Stimulated activated CD4-positive, alpha-beta T cell treated with anti-CD3 and anti-CD28 coated beads, Interleukin-4, amount 100 ng/mL, for 1 hour (primary cell): ENCODE measurements at regions not wholly inside any gene's neighbourhood (a gene's known extent, or its start where the extent isn't known, plus 50 kb on each side); places are given as distances from the start of the nearest gene placed in this dataset.

Source experiments
- DNase-seq: peaks from one replicate; pipeline ENCODE4 v3.0.0-alpha.2; 2020

DNA sequence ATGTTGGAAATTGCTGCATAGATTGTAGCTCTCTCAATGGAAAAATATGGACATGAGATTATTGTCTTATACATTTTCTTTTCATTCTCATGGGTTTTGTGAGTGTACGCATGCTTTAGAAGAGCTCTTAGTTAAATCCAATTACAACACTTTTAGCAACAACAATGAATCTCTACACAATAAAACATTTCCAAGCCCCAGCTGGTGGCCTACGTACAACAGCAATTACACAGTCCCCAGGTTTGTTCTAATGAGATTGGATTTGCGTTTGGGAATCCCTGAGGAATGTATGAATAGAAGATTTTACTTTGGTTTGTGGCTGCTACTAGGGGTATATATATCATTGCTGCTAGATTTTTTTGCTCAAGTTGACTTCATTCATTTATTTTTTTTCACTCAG is 98.6 kb downstream of the FHDC1 start:
- no peak for DNase-seq

DNA sequence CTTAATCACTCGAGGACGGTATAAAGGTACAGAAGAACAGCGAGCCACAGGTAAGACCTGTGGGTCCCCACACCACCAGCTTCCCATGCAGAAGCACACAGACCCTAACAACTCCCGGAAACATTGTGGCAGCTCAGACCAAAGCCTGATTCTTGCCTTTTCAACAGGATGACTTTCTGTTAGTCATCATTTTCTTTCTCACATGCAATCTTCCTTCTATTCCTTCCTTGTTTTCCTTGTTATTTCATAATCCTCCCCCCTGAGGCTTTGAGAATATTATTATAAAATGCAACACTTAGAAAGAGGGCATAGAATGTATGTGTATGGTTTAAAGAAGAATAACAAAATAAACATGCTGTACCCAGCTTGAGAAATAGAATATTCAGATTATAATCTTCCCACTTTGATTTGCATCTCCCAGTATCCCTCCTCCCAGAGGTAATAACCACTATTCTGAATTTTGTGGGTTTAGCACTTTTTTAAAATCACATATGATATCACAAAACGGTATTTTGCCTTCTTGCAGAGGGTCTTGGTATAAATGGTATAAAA is 100.9 kb downstream of the FHDC1 start:
- DNase-seq = no peak

DNA sequence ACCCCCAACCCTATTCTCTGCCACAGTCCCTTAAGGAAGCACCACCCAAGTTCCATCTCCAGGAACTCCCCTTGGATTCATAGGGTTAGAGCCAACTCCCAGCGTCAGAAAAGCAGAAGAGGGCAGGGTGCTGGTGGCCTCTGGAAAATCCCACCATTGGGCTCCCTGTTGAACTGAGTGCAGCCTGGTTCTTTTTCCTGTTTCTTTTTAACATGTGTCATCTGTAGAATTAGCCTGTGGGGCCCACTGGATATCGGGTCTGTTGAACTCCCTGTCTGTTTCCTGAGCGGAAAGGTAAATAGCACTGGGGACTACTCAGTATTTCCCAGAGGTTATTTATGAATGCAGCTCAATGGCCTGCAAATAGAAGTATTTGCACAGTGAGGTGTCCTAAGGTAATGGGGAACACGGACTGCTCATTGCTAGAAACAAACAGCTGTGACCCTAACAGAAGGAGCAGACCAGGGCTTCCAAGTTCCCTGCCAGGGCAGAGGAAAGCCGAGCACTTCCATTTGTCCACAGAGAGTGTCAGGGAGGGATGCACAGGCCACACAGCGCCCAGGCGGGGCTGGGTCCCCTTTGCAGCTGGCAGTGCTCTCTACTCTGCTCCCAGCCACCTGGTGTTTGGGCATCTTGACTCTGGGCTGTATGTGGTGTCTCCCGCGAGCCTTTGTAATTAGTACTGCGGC is 102.6 kb downstream of the FHDC1 start:
- no peak for DNase-seq

DNA sequence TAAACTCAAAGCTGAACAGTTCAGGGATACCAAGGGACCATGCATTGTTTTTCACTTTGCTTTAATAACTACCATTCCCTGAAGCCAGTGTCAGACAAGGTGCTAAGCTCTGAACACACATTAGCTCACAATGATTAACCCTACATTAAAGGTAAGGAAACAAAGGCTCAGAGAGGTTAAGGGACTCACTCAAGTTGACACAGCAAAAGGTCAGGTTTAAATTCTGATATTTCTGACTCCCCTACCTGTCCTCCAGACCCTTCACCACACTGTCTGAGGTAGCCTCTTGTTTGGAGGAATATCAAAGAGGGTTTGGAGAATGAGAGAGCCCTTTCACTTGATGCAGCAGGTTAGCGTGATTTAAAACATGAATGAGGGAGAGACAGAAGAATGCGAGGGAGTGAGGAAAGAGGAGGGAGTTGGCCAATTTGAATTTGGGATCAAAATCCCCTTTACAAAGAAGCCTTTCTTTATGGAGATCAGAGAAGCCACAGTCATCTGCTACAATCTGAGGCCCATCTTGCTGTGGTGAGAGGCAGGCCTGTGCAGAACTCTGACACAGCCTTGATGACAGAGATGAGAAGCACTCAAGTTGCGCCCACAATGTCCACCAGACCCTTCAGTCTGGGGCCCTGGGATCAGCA is 103.5 kb downstream of the FHDC1 start:
- no peak for DNase-seq

DNA sequence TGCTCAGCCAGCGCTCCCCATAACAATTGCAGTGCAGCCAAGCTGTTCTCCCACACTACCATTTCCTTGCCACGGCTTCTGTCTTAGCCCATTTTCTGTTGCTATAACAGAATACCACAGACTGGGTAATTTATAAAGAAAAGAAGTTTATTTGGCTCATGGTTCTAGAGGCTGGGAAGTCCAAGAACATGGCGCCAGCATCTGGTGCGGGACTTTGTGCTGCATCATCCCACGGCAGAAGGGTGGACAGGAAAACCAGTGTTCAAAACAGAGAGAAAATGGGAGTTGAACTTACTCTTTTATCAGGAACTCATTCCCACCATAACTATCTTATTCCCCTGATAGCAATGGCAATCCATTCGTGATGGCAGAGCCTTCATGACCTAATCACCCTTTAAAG is 104.6 kb downstream of the FHDC1 start:
- DNase-seq = no peak

DNA sequence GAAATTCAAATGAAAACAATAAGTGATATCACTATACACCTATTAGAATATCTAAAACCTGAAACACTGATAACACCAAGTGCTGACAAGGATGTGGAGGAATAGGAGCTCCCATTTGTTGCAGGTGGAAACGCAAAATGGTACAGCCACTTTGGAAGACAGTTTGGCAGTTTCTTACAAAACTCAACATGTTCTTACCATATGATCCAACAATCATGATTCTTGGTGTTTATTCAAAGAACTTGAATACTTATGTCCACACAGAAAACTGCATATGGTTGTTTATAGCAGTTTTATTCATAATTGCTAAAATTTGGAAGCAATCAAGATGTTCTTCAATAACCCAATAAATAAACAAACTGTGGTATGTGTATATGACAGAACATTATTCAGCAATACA is 107.9 kb downstream of the FHDC1 start:
- DNase-seq = no peak

DNA sequence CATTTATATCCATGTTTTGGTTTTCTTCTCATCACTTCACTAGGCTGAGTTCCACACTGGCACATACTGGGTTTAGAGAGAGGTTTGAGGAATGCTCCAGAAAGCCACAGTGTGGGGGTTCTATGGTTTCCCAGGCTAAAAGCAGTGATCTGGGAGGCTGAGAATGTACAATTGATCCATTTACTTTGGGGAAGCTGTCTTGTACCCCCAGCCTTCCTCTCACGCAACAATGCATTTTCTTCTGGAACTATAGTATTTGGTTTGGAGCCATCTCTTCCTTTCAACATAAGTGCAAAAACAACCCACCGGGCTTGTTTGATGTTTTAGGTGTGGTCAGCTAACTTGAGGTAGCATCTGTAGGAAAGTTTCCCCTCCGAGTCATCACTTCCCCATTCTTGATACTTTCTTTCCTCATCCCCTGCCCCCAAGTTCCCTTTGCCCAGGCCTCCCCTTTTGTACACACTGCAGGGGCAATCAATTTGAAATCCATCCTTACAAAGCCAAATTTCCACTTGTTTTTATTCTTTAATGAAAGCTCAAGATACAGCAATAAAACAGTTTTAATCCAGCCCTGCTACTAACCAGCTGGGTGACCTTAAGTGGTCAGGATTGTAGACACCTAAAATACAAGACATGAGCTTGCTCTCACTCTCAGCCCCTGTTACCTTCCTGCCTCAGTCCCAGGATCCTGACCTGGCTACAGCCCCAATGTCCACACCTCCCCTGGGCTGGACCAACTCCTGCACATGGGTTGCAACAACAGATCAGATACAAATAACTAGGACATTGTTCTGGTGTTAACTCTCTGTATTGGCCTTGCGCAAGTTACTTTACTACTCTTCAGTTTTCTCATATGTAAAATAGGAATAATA is 109.2 kb downstream of the FHDC1 start:
- DNase-seq = no peak

DNA sequence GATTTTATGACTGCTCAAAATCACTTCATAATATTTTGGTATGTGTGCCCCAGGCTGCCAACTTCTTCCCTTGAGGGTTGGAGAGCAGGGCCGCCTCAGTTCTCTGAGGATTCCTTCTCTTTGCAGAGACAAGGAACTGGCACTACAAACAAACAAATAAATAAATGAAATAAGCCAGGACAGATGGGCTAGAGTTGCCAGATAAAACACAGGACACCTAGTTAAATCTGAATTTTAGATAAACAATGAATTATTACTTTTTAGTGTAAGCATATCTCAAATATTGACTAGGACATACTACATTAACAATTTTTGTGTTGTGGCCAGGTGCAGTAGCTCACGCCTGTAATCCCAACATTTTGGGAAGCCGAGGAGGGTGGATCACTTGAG is 122.5 kb downstream of the FHDC1 start:
- DNase-seq = no peak

DNA sequence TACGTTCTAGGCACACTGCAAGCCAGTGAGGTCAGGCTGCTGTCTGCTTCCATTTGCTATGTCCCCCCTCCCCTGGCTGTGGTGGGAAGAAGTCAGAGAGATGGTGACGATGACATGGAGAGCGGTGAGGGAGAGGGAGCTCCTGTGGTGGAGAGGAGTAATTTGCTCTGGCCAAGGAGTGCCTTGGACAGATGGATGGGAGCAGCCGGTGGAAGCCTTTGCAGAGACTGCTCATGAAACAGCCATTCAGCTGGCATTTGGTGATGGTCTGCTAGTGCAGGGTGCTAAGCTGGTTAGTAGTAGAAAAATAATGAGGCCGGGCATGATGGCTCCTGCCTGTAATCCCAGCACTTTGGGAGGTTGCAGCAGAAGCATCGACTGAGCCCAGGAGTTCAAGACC is 124.1 kb downstream of the FHDC1 start:
- DNase-seq = no peak

DNA sequence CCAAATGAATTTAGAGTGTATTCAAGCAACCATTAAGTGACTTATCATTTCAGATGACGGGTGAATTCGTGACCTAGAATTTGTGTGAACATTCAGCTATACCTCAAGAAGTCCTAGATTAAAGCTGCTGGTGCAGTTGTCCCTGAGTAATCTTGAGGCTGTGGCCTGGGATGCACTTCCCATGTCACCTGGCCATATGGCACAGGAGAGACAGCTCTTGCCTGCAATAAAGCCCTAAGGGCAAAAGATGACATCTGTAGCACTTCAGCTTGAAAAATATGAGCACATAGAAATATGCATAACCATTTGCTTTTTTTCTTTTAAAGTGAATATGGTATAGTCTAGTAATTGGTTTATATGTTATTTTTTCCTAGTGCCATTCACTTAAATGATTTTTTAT is 125.8 kb downstream of the FHDC1 start:
- no peak for DNase-seq

DNA sequence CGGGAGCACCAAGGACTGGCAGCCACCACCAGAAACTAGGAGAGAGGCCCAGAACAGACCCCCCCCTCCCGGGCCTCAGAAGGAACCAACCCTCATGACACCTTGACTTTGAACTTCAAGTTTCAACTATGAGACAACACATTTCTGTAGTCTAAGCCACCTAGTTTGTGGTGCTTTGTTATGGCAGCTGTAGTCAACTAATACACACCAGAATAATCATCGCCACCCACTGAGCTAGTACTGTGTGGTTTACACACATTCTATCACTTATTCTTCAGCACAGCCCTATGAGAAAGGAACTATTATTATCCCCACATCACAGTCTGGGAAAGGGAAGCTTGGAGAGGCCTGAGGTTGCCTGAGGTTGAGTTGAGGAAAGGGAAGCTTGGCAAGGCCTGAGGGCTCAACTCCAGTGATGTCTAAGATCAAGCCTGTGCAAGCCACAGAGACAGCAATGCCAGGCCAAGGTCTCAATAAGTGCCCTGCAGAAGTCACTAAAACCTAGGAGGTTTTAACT is 126.6 kb downstream of the FHDC1 start:
- DNase-seq = no peak

DNA sequence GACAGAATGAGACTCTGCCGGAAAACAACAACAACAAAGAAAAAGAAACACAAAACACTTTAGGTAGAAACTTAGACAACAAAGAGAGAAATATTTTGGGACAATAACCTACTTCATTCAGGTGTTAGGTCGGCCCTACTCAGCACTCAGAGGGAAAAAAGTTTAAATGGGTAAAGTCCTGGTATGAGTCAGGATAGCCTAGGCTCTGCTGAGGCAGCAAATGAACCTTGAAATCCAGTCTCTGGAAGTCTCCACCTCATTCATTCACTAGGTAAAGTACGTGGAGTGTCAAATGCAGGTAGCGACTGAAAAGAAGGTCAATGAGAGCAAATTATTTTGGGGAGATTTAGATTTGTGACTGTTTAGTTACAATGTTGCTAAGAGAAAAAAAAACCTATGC is 127.4 kb downstream of the FHDC1 start:
- DNase-seq = no peak

DNA sequence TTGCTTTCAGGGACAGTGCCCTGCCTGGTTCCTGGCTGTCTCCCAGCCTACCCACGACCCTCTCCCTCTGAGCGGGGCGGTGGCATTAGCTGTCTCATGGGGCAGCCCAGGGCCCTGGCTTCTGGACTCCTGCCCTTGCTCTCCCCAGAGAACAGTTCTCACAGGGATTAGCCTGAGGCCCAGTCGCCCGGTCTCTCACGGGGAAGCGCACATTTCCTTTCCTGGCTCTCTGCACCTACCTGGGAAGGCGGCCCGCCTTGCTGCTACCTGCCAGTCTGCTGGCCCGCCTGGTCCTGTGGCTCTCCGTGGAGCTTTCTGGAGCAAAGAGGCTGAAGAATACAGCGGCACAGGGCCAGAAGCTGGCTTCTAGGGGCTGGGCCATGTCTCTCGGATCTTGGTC is 128.4 kb downstream of the FHDC1 start:
- DNase-seq = no peak

DNA sequence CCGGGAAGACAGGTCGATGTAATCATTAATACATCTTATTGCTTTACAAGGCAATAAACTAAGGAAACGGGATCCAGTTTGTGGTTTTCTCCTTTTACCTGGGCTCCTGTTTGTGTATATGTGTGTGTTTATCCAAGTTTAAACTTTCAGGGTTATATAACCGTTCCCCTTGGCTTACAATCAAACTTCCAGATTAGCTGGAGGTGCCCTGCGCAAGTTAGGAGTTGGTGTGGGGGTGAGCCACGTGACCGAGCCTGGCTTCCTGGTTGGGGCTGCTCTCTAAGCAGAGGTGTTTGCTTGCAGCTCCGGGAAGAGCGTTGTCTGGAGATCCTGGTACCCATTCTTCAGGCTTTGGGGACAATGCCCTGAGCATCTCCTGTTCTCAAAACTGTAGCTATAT is 129.2 kb downstream of the FHDC1 start:
- DNase-seq = no peak

DNA sequence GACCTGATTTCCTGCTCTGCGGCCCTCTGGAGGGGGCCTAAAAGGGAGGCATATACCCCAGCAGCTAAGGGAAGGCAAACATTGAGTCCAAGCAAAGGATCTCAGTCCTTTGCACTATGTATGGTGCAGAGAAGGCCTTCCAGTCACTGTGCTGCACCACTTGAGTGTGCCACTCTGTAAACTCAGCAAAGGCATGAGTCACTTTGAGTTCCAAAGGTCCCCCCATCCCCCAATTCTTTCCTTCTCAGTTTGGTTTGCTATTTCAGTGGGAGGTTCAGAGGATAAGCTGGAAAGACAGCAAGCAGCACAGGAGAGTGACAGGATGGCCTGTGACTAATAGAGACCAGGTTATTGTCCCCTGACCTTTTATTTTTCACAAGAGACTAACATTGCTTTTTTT is 131.3 kb downstream of the FHDC1 start:
- no peak for DNase-seq

DNA sequence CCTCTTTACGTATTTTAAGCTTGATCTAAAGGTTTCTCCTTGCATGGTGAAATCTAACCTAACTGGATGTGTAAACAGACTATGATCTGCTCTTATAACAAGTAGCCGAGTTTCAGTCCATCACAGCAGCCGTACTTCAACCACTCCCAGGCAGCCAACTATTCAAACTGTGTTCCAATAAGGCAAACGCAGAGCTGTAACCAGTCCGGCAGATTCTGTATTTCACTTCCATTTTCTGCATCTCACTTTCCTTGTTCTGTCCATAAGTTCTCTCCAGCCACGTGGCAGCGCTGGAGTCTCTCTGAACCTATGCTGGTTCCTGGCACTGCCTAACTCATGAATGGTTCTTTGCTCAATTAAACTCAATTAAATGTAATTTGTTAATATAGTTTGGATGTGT is 132.6 kb downstream of the FHDC1 start:
- DNase-seq = no peak

DNA sequence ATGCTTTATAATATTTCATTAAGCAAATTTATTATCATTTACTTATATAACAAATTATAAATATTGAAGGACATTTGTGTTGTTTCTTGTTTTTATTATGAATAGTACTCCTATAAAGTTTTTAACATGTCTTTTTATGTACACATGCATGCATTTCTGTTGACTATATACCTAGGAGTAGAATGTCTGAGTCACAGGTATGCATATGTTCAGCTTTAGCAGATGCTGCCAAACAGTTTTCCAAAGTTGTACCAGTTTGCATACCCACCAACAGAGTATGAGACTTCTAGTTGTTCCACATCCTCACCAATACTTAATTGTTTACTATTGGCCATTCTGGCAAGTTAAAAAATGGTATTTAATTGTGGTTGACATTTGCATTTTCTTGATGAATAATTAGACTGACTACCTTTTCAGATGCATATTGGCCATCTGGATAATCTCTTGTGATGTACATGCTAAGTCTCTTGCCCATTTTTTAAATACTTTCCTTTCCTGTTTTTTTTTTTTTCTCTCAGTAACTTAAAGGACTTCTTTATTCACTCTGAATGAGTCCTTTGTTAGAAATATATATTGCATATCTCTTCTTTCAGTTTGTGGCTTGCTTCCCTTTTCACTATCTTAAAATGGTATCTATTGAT is 132.2 kb upstream of the TRIM2 start:
- no peak for DNase-seq

DNA sequence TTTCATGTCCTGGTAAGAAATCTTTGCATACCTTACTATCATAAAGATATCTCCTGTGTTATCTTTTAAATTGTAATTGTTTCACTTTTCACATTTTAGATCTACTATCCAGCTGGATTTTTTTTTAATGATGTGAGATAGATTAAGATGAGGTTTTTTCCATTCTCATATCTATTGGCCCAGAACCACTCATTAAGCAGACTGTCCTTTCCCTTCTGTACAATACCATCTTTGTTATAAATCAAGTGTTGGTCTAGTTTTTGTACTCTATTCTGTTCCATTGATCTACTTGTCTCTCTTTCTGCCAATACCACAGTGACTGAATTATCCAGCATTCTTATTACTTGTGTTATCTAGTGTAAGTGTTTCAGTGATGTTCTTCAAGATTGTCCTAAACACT is 131.6 kb upstream of the TRIM2 start:
- no peak for DNase-seq

DNA sequence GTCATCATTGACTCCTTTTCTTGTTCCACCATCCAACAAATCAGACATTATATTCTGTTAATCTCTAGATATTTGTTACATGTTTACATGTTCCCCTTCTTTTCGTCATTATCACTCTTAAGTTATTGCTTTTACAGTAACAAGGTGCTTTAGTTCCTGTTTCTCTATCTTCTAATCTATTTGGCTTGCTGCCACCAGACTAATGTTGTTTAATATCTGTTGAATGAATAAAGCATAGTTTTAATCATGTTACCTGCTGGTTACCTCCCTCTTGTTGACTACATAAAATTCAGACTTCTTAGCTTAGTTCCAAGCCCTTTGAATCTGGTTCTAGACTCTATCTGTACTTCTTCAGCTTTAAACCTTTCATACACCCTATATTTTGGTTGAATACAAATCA is 129.8 kb upstream of the TRIM2 start:
- DNase-seq = no peak

DNA sequence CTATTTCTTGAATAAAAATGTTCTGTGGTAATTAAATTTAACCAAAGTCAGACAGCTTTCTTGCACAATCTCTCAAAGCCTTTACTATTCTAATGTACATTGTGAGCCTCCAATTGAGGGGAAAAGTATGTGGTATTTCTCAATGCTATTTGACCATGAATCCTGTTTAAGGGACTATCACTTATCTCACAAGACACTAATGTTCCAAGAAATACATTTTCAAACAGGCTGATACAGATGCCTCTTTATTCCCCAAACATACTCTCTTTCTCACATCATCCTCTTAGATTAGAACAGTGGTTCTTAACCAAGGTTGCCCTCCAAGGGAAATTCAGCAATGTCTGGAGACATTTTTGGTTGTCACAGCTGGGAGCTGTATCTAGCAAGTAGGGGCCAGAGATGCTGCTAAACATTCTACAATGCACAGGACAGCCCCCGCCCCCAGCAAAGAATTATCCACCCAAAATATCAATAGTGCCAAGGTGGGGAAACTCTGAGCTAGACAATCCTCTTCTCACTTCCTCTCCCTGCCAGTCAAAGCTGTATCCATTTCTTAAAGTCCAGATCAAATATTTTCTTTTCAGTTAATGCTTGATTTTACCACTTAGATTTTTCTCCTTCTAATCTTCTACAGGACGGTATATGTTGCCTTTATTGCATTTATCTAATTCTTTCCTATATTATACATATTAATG is 129.2 kb upstream of the TRIM2 start:
- DNase-seq = no peak

DNA sequence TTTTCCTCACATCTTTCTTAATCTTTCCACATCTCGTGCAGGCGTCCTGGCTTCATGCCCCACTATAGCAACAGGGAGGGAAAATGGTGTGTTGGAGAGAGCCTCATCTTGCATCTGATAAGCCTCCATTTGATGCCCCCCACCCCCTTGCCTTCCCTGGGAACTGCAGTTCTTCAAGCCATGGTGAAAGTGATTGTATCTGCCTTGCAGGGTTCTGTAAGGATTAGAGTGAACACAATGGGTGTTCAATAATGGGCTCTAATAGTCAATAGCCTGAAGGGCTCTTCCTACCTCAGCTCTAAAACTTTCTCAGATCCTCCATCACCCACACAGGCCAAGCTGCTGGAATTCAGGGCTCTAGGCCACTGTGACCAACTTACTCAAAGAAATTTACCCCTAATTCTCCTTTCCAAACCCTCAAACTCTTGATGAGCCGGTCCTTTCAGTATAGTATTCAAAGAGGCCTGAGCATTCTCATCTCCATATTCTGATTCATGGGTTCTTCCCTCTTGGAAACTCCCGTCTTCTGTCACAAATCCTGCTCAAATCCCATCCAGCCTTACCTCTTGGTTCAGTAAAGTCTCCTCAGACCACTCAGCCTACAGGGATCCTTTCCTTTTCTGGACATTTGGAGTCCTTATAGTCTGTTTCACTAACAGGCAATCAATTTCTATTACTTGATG is 128.3 kb upstream of the TRIM2 start:
- no peak for DNase-seq

DNA sequence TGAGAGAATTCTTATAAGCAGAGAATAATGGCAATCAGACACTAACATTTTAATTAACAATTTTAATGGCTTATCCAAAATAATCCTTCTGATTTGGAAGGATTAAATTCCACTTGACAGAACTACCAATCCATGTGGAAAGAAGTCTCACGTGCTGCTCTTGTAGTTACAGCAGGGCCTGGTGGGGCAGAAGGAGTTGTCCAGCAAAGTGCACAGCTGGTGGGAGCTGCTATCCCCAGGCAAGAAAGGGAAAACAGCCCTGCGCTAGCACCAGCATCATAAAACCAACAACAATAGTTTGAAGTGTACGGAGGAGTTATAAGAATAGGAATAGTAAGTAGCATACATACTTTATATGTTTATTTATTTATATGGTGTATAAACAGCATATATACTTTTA is 127.4 kb upstream of the TRIM2 start:
- DNase-seq = no peak
